GM10266 (cell line): ENCODE measurements at regions not wholly inside any gene's neighbourhood (a gene's known extent, or its start where the extent isn't known, plus 50 kb on each side); places are given as distances from the start of the nearest gene placed in this dataset.

ENCODE experiments used
- DNase-seq: peaks from one replicate; pipeline ENCODE4 v3.0.0; 2012; ENCODE audit errors: extremely low spot score
- TF ChIP-seq, protein P1 (sequence below): IDR thresholded peaks from 2 replicates; pipeline ENCODE4 v1.5.1; 2012; ENCODE audit warnings: mild to moderate bottlenecking, low read depth; ENCODE audit not compliant: control insufficient read depth, insufficient read depth; ENCODE audit errors: missing control alignments

DNA sequence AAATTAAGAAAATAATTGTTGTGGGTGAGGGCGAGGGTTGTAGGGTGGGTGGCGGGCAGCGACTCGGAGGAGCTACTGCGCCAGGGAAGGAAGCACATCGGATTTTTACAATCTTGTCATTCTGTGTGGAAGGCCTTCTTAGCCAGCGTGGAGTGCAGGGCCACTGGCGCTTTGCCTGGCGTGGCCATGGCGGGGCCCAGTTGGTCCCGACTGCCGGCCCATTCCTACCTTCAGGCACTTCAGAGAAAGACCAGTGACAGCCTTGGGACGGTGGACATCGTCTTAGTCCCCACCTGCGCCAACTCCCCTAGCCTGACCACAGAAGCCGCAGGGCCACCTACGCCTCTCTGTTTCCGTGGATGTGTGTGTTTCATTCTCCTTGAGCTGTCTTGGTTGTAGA is 136.9 kb upstream of the NEGR1 start:
- no peak for DNase-seq
- TF ChIP-seq, protein P1, sequence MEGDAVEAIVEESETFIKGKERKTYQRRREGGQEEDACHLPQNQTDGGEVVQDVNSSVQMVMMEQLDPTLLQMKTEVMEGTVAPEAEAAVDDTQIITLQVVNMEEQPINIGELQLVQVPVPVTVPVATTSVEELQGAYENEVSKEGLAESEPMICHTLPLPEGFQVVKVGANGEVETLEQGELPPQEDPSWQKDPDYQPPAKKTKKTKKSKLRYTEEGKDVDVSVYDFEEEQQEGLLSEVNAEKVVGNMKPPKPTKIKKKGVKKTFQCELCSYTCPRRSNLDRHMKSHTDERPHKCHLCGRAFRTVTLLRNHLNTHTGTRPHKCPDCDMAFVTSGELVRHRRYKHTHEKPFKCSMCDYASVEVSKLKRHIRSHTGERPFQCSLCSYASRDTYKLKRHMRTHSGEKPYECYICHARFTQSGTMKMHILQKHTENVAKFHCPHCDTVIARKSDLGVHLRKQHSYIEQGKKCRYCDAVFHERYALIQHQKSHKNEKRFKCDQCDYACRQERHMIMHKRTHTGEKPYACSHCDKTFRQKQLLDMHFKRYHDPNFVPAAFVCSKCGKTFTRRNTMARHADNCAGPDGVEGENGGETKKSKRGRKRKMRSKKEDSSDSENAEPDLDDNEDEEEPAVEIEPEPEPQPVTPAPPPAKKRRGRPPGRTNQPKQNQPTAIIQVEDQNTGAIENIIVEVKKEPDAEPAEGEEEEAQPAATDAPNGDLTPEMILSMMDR = no peak

DNA sequence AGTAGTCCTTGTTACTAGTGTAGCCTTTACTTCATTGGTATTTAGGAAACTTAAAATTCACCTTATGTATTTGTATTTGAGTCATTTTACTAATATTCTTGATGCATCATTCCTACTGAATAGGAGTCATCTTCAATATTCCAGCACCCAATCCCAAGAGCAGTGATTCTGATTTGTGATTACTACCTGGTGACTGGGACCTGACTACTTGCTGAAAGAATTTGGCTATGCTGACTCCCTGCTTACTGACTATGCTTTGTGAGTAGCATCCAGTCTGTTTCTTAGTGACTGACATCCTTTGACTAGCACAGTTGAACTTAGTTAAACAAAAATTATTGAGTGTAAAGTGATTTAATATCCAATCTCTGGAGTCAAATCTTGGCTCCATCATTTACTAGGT is 129.9 kb upstream of the NEGR1 start:
- DNase-seq = no peak

DNA sequence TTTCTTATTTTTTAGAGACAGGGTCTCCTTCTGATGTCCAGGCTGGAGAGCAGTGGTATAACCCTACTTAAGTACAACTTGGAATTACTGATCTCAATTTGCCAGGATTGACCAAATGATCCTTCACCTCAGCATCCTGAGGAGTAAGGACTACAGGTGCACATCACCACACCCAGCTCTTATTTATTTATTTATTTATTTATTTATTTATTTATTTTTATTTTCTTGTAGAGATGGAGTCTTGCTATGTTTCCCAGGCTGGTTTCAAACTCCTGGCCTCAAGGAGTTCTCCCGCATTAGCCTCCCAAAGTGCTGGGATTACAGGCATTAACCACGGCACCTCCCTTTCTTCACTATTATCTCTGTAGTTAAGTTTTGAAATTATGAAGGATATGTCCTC is 117.5 kb upstream of the NEGR1 start:
- no peak for DNase-seq
- TF ChIP-seq, protein P1 = no peak

More for the DNA sequence above, 129.9 kb upstream of the NEGR1 start:
- TF ChIP-seq, protein P1 = no peak

DNA sequence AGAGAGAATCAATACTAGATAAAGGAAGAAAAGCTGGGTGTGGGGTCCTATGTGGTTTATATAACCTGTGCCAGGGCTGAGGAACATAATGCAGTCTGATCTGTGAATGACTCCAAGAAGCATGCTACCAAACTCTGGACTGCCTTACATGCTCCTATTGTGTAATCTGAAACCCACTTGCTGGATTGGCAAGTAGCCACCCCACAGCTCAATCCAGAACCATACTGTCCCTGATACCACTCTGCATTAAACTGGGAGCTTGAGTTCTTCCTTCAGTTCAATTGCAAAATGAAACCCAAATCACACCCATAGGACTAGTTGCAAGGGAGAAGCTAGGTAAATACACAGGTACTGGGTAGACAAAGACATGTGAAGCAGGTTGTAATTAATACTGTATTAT is 115.4 kb upstream of the NEGR1 start:
- TF ChIP-seq, protein P1 = no peak
- DNase-seq = no peak

DNA sequence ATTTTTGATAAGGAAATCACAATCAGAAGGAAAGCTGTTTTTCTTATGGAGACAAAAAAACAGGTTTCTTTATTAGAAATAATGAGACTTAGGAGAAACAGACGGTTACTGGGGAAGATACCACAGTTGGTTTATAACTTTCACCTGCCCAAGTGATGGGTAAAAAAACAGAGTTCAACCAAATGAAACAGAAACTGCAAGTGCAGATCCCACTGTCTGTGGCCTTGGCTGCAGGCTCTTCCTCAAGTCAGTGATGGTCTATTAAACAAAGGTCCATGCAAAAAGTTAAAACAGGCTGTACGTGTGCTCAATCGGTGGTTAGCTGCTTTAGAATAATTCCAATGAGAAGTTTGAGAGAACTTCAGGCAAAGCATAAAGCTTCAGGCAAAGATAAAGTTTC is 112.1 kb upstream of the NEGR1 start:
- TF ChIP-seq, protein P1 = no peak
- DNase-seq = no peak

DNA sequence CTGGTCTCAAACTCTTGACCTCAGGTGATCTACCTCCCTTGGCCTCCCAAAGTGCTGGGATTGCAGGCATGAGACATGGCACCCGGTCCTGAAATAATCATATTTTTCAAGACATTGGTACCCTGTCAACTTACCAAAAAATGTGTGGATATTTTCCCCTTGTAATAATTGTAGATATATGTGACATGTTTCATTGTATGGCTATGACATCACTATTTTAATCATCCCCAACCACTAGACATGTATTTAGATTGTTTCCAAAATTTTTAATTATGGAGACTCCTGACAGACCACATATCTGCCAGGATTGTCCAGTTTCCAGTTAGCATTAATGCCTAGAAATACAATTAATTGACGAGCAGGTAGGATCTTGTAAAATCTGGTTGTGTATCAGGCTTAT is 96.7 kb upstream of the NEGR1 start:
- TF ChIP-seq, protein P1 = no peak
- no peak for DNase-seq

DNA sequence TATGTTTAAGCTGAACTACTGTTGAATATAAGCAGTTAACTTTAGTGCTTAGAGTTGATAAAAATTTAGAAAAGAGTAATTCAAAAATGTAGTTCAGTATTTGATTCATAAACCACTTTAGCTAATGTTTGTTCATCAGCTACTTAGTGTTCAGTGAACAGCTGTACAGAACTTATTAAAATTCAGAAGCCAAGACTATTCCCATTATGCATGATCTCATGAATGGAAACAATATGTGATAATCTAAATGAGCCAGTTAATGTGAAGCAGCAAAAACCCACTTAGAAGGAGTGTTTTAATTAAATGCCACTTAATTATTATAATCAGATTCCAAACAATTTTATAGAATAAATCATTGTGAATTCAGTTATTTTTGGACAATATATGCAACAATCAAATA is 92.9 kb upstream of the NEGR1 start:
- TF ChIP-seq, protein P1 = no peak
- DNase-seq = no peak
